HS-27A (cell line): ENCODE measurements at regions not wholly inside any gene's neighbourhood (a gene's known extent, or its start where the extent isn't known, plus 50 kb on each side); places are given as distances from the start of the nearest gene placed in this dataset.

Source experiments
- DNase-seq: peaks from one replicate; pipeline ENCODE4 v3.0.0-alpha.2; 2012; ENCODE audit warnings: low read depth, missing footprints

DNA sequence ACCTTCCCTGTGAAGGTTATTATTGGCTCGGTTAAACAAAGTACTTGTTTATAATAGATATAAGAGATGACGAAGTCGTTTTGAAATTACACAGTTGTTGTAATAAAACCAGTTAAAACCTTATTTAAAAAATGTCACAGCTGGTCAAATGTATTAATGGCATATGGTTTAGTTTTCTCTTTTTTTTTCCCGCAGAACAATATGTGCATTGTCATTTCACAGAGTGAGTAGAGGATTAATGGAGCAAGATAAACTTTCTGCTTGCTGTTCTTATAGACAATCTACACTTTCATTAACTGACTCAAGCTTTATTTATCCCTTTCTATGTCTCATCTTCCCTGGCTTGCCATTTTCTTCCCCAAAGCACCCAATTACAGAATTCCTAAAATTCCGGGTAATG is 404.3 kb upstream of the NPVF start:
- no peak for DNase-seq

DNA sequence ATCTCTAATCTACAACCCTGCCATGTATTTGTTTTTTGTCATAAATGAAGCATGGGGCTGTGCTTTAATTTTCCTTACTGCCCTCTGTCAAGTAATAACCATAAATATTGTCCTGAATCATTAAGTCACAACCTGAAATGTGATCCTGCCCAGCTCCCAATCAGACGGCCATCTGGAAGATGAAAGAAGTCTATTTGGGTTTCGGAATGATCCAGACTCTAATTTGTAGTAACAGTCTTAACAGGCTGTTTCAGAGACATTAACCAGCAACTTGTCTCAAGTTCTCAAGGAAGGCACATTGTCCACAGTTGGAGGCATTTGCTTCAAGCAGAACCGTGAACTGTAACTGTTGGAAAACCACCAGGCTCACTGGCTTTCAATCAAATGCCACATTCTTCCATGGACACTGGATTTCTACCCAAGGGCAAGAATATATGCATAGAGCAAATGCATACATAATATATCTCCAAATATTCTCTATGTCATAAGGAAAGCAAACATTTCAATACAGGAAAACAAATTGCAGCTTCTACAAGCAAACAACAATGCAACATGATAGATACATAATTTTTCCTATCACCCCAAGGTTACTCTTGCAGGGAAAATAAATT is 405.2 kb upstream of the NPVF start:
- DNase-seq, result no peak

DNA sequence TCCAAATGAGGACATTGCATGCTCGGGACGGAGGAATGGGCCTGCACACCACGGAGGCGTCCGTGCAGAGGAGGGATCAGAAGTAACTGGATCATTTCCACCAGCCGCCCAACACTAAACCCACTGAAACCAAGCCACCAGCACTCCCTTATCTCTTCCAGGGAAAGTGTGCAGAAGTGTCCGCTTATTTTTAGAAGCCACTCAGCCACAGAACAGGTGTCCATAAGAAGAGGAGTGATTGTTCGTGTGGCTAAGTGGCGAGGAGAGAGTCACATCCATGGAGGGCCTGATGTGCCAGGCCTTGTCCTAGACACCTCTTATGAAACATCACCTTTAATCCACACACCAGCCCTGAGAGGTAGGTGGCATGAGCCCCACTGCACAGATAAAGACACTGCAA is 407.9 kb upstream of the NPVF start:
- DNase-seq, result no peak

DNA sequence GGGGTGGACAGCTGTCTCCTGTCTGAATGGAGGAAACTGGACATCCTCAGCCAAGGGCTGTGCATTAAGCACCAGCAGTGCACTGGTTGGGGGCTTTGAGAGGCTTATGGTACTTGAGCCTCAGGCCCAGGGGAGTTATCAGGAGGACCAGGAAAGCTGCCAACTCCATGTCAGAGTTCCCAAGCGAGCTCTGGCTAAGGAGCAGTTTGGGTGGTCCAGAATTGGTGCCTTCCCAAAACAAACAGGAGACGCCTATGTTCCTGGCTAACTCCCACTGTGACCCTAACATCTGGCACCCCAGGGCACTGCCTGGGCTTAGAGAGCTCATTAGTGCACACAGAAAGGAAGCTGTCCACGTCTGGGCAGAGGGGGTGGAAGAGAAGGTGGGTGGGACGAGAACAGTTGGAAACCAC is 408.6 kb upstream of the NPVF start:
- no peak for DNase-seq

DNA sequence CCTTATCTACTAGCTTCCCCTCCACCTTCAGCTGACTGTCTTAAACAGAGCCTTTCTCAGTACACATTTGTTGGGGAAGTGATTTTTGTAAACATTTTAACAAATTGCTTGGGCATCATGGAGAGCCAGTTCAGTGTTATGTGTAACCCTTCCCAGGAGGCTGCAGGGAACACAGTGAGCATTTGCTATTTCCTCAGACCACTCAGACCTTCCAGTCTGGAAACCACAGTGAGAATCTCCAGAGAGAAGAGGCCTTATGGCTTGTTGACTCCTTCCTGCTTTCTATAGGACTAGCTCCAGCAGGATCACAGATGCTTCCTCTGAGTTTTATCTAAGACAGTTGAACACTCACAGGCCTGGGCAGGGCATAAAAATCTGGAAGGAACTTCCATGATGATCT is 409.8 kb upstream of the NPVF start:
- DNase-seq, result no peak

DNA sequence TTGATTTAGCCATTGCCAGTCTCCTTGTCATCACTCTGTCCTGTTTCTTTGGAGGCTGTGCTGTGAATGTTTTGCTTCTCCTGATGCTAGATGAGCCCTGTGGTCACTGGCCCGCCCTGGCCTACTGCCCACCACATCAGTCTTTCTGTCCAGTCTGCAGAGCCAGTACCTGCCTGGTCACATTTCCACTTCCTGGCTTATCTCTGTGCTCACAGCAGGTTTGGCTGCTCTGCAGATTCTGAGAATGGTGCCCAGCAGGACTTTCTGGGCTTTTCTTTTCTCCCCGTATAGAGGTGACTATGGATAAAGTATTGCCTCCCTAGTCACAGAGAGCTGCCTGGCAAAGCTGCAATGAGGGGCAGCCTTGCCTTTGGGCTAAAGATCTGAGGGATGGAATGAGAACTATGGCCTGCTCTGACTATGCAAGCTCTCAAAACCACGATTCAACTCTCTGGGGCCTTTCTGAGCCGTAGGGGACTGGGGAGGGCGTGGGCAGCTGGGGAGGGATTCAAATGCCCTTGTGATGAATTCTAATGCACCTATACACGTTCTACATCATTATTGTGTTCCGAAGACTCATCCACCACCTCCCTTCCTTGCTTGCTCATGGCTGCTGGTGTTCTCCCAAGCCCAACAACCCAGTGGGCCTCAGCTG is 410.4 kb upstream of the NPVF start:
- DNase-seq, result no peak

DNA sequence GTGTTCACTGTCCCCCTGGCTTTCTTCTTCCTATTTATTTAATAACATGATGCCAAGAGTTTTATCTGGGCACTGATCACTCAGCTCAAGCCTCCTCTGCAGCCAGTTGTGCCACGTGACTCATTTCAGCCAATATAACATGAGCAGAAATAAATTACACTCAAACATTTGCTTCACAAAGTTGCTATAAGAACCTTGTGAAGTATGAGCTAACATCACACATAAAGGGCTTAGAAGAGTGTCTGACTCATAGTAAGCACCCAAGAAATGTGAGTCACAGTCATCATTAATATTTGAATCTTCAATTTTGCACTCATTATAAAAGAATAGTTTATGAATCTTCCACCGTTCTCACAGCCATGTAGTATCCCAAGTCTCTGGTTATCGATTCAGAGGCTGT is 414.6 kb upstream of the NPVF start:
- no peak for DNase-seq

DNA sequence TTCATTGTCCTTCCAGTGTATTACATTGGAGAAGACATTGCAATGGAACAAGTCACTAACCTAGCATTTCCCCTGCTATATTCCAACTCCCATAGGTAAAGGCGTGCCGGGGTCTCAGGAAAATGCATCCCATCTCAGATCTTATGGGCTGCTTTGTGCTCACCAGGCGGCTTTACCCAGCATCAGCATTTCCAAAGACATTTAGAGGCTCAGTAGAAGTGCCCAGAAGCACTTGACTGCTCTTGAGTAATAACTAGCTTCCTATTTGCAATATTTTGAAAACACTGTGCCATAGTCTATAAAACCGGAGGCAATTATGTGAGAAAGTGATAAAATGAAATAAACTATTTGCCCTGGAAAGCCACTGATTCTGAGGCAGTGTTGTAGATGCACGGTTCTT is 415.0 kb upstream of the NPVF start:
- DNase-seq, result no peak

DNA sequence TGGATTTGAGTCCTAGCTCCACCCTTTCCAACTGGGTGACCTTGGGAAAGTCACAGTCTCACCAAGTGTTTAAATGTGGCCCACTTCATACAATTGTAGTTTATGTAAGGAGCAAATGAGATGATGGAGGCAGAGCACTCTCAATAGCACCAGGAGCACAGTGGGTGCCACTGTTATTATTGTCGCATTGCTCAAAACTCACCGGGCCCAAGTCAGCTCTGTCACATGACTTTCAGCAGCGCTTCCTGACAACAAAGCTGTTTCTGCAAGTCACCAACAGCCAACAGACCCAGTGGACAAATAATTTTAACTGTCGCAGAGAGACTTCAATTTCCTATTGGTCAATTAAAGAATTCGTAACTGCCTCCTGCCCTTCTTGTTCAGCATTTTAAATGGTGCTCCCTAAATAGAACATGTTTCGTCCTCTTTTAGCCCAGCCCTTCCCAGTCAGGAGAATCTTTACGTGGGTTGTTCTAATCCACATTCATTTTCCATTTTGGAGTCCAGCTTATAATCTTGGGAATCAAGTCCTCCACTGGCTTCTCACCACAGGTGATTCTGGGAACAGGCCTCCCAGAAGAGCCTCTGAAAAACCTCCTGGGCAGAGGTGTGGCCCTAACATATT is 415.6 kb upstream of the NPVF start:
- DNase-seq, result no peak

DNA sequence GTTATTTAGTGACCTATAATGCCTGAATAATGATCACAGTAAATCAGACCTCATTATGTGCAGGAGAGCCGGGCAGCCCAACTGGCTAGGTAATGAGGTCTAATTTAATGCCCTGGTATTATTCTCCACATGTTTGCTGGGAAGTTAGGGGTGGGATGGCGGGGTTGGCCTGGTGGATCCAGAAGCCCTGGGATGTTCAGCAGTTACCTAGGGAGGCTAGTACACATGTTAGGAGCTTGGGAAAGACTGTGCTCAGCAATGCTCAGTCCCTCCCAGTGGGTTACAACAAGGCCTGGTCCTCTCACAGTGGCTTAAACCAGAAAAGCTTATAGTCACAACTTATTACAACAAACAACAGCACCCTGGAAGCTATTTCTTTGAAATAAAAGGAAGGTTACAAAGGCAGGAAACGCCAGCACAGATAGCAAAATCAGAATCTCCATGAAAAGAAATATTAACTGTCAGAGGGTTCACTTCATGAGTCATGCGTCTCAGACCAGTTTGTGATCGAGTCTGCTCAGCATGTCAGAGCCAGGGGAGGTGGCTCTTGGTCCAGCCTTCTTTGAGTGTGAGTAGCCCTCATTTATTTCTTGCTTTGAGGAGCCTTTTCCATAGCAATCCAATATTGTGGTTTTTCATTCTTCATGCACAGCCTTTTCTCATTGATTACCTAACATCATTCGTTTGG is 418.6 kb upstream of the NPVF start:
- no peak for DNase-seq

DNA sequence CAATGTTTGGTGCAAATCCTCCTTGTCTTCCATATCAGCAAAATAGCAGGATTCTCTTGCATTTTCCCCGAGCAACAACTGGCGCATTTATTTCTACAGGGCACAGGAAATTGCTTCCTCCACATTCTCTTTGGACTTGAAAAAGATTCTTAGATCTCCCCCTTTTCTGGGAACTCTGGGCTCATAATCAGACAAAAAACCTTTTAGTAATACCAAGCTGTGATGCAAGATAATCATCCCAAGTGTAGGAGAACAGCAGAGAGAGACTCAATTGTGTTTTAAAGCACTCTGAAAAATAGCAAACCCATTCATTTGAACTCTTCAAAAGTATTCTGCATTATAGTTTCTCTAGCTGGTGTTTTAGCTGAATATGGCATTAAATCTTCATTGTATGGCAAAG is 419.6 kb upstream of the NPVF start:
- no peak for DNase-seq

DNA sequence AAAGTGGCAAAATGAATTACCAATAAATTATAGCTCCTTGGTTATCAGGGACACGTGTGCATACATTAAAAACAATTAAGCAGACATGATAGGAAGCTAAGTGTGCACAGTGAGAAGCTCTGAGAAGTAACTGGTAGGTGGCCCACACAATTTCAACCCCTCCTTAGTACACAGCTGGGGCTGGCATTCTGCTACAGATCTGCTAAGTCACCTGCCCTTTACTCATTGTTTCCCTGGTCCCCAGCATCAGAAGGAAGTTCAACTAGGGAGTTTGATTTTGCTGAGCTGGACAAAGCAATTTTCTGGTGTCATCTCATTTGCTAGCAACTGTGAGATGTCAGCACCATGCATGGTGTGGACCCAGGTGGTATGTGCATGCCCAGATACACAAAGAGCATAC is 424.1 kb upstream of the NPVF start:
- DNase-seq, result no peak

DNA sequence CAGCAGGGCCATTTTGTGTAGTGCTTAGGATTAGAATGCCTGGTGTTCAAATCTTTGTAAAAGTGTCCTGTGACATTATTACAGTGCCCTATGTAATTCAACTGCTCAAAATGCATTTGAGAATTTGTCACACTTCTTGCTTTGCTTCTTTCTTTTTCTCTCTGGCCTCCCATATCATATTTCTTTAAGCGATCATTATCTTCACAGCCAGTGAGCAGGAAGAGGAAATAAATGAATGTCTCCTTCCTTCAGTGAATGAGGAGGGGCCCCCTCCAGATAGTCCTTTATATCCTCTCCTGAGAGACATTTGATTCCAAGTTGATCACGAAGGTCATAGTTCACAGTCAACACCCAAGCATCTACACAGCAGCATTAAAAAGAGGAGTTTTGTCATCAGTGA is 425.1 kb upstream of the NPVF start:
- DNase-seq, result no peak

DNA sequence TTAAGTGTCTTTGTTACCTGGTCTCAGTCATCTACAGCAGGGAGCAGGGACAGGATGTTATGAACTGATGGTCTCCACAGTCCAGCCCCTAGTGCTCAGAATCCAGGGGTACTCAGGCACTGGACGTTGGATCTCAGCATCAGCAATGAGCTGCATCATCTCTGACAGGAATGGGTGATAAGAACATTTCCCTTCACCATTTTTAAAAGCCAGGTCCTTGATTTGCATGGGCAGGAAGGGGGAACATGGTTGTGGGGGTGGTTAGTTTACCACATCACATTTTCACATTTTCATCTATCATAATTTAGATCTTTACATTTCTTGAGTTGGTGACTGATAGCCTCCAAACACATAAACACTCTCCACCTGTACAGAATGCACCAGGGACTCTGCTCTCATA is 427.8 kb upstream of the NPVF start:
- no peak for DNase-seq

DNA sequence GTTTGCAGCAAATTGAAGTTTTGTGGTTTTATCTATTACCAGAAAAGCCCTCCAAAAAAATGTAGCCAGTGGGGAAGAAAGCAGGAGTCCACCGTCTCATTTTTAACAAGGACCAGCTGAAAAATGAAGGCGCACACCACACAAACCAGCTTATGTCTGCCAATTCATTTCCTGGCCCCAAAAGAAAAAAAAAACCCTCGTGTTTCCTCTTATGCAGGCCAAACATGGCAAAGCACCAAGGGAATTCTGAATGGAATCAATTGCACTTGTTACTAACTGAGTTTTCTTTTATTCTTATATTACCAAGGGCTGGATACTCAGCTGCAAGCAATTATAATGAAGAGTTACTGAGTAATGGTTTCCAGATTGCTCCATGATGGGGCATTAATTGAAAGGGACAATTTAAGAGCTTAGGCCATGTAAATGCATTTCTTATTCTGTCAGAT is 428.3 kb upstream of the NPVF start:
- no peak for DNase-seq

DNA sequence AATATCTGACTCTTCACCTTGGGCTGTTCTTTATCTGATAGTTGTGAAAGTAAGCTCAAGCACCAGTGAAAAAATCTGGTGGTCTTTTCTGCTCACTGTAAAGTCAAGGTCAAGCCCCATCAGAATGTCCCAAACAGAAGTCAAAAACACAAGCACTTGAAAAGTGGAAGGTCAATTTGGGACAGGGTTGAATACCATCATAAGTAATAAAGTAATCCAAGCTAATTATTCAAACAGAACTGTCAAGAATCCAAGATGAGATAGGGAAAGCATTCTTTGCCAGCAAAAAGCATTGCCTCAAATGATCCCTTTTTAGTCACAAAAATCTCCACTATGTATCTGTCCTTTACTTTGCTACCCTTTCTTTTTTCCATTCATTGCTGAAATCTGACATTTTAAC is 430.1 kb upstream of the NPVF start:
- no peak for DNase-seq

DNA sequence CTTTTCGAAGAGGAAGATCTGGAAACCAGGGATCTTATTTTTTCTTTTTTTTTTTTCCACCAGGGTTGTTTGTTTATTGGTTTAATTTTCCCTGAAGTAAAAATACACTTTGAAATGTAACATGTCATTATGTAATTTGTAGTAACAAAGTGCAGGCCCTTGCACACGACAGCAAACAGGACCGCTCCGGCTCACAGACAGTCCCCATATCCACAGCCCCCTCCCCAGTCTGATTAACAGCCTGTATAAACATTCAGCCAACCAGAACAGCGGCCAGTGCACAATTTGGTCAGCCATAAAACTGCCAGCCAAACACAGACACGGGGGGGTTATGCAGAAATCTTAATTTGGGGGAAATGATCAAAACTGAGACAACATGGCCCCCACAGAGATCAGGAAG is 431.6 kb upstream of the NPVF start:
- no peak for DNase-seq

DNA sequence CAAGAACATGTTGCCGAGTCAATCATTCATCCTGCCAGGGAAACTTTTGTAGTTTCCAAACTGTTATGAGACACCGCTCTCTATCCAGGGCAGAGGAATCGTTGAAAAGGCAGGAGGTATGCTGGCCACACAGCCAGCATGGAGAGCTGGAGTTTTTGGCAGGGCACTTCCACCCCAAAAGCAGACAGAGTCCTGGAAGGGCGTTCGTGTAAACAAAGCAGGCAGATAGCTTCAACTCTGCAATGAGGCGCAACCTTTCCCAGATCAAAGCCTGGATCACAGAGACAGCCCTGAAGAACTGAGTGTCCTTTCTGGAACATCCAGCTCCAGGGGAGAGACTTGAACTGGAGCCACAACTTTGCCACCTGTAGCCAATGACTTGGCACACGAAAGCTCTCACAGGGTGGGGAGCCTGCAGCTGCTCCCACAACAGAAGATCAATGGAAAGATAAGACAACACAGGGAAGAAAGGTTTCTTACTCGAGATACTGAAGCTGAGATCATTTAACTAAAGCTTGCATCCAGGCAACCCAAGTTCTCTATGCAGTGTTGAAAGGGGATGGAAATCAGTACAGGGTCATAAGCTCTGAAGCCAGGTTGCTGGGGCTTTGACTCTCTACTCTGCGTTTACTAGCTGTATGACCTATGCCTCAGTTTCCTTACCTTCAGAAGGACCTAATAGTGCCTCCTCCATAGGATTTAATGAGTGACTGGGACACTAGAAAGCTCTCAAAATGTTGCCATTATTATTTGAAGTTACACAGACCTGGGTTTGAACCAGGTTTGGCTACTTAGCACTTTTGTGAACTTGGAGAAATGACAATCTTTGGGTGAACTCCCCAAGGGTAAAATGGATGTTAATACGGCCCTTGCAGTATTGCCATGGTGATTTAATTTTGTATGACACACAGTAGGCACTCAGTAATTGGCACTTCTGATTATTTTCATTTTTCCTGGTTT is 434.8 kb upstream of the NPVF start:
- DNase-seq, result no peak

DNA sequence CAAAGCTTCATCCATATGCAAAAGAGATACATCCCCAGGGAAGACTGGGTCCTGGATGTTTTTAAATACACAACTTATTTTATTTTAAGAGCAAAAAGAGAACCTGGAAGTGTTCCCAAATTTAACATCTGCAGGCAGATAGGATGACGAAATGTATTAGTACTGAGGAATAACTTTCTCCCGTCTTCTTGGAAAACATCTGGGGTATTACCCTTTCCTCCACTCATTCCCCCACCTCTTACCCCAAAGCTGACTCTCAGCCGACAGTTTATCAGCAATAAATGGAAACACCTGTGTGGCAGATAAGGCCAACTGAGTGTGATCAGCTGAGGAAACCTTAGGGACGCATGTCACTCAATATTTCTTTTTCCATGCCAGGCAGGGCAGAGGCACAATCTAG is 435.6 kb upstream of the NPVF start:
- DNase-seq, result no peak

DNA sequence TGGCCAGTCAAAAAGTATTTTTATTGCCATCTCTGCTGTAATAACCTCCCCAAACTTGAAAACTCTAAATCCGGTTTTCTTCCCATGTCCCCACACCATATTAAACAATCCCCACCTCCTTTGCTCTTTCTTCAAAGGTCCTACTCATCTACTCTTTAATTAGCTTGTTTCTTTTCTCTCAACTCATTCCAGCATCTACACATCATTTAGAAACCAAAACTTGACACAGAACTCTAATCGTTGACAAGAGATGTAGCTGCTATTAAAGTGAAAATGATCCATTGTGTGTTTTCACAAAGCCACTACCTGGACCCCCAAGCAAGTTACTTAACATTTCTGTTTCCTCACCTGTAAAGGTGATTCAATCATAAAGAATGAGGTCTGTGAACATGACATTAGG is 436.3 kb upstream of the NPVF start:
- no peak for DNase-seq

DNA sequence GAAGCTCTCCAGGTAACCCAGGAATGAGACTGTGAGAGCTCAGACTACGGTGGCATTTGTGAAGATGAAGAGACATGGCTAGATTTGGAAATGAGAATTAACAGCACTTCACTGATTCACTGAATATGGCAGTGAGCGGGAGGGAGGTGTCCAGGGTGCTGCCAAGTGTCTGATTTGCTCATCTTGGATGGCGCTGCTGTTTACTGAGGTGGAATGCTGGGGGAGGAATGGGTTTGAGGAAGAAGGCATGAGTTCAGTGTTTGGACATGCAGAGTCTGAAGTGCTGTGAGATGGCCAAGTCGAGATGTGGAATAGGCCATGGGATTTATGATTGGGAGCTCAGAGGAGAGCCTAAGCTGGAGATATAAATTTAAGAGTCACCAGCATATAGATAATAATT is 437.1 kb upstream of the NPVF start:
- no peak for DNase-seq
